ENCODE measurements at regions not wholly inside any gene's neighbourhood (a gene's known extent, or its start where the extent isn't known, plus 50 kb on each side); places are given as distances from the start of the nearest gene placed in this dataset.

DNA sequence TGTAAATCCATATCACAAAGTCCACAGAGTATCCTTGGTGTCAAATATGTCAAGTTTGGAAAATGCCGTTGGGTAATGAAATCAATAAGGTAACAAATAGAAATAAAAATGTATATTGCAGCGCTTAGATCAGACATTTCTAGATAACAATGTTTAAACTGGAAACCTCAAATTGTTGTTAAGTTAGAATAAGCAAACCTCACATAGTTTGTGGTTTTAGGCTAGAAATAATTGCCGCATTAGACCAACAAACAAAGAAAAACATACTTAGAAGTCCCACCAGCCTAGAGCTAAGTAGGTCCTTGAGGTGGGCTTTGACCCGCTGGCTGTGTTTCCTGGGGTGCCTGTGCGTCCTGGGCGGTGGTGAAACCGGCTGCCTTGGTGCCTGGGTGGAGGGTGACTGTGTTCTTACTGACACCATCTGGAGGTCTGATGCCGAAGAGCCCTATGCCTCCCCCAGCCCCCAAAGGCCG lies 71.4 kb downstream of the DACT2 start:
- Histone ChIP-seq H4K20me1 (ENCODE audit: insufficient read depth) (no peaks in the 10 kb centered on the region), H3K27ac (peak overlapping the region; percentile 87), H3K4me2 (peak overlapping the region; percentile 87; the same call in 1 of the 2 replicates), H3K4me1 (ENCODE audit: low read depth, poor library complexity, severe bottlenecking) (peaks cover 60% of the 10 kb centered on the region), H3K27me3 (ENCODE audit: insufficient read depth, low read depth) (no peaks in the 10 kb centered on the region), H2AFZ (ENCODE audit: low read depth) (peak overlapping the region; percentile 86), H3K36me3 (ENCODE audit: insufficient read depth) (no peaks in the 10 kb centered on the region), H3K4me3 (IDR thresholded peaks at IDR 0.05; ENCODE audit: insufficient read depth, low read depth, low read length) (no peak overlapping the region), H3K79me2 (ENCODE audit: insufficient read depth, low read depth) (no peaks in the 10 kb centered on the region), H3K9ac (no peak overlapping the region; the same call in 1 of the 2 replicates)
- TF ChIP-seq, protein P1, sequence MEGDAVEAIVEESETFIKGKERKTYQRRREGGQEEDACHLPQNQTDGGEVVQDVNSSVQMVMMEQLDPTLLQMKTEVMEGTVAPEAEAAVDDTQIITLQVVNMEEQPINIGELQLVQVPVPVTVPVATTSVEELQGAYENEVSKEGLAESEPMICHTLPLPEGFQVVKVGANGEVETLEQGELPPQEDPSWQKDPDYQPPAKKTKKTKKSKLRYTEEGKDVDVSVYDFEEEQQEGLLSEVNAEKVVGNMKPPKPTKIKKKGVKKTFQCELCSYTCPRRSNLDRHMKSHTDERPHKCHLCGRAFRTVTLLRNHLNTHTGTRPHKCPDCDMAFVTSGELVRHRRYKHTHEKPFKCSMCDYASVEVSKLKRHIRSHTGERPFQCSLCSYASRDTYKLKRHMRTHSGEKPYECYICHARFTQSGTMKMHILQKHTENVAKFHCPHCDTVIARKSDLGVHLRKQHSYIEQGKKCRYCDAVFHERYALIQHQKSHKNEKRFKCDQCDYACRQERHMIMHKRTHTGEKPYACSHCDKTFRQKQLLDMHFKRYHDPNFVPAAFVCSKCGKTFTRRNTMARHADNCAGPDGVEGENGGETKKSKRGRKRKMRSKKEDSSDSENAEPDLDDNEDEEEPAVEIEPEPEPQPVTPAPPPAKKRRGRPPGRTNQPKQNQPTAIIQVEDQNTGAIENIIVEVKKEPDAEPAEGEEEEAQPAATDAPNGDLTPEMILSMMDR (conservative IDR thresholded peaks at IDR 0.05; ENCODE audit: low read depth, low read length) = no peak

DNA sequence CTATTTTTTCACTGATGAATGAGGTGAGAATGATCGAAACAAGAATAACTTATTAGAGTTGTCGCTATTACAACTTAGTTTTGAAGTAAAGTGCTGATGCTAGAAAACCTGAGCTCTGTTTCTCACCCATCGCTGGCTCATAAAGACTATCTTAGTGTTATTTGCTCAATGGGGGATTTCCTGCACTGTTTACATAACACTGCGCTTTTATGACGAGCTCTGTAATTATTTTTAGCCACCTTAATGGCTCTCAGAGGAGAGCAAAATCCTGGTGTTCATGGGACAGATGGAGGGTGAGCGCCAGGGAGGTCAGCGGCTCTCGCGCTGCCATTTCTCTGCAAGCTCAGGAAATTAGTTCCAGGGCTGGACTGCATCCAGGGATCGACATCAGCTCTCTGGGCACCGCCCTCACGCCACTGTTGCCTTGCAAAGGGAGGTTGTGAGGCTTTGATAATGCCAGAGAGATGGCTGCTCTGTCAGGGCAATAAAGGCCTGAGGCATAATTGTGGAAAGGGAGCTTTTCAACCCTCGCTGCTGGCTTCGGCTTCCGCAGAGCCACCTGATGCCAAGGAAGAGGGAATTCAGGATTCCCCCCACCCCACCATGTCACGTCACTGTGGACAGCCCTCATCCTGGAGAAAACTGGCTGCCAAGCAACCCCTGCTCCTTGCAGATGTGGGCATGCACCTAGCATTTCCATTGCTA lies 72.0 kb downstream of the DACT2 start:
- Histone ChIP-seq H3K4me2 (peak overlapping the region; percentile 87), H3K27me3 (ENCODE audit: insufficient read depth, low read depth) (no peaks in the 10 kb centered on the region), H4K20me1 (ENCODE audit: insufficient read depth) (no peaks in the 10 kb centered on the region), H3K9ac (peak overlapping the region; percentile 68; the same call in 1 of the 2 replicates), H2AFZ (ENCODE audit: low read depth) (peak overlapping the region; percentile 86), H3K27ac (peak overlapping the region; percentile 87), H3K36me3 (ENCODE audit: insufficient read depth) (no peaks in the 10 kb centered on the region), H3K4me3 (IDR thresholded peaks at IDR 0.05; ENCODE audit: insufficient read depth, low read depth, low read length) (no peak overlapping the region), H3K4me1 (ENCODE audit: low read depth, poor library complexity, severe bottlenecking) (peaks cover 61% of the 10 kb centered on the region), H3K79me2 (ENCODE audit: insufficient read depth, low read depth) (no peaks in the 10 kb centered on the region)
- TF ChIP-seq, protein P1 (conservative IDR thresholded peaks at IDR 0.05; ENCODE audit: low read depth, low read length) = no peak

DNA sequence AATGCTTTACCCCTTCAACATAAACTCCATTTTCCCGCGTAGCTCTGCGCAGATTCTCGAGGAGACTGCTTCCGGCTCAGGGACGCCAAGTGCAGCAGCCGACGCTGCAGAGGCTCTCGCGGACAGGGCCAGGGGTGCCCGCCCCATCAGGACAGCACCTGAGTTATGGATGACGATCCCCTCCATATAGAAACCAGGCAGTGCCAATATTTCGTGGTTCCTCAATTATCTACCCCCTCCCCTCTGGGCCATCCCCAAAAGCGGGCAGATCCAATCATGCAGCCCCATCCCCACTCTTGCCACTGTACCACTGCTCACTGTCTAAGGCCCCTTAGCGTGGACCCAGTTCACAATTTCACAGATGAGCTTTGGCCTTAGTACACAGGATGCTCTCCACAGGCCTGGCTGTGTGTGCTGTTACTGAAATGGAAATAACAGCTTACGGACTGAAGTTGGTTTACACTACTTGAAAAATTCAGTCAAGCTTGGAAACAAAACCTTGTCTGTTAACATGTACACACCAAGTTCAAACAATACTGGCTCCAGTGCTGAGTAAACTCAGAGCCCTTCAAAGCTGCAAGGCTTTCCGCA lies 74.5 kb downstream of the DACT2 start:
- Histone ChIP-seq H3K9ac (no peak overlapping the region), H3K4me1 (ENCODE audit: low read depth, poor library complexity, severe bottlenecking) (peaks cover 55% of the 10 kb centered on the region), H4K20me1 (ENCODE audit: insufficient read depth) (no peaks in the 10 kb centered on the region), H3K27me3 (ENCODE audit: insufficient read depth, low read depth) (no peaks in the 10 kb centered on the region), H3K79me2 (ENCODE audit: insufficient read depth, low read depth) (no peaks in the 10 kb centered on the region), H3K27ac (no peak overlapping the region), H2AFZ (ENCODE audit: low read depth) (no peak overlapping the region), H3K4me3 (IDR thresholded peaks at IDR 0.05; ENCODE audit: insufficient read depth, low read depth, low read length) (no peak overlapping the region), H3K36me3 (ENCODE audit: insufficient read depth) (no peaks in the 10 kb centered on the region), H3K4me2 (no peak overlapping the region)
- TF ChIP-seq, protein P1 (conservative IDR thresholded peaks at IDR 0.05; ENCODE audit: low read depth, low read length) = no peak

DNA sequence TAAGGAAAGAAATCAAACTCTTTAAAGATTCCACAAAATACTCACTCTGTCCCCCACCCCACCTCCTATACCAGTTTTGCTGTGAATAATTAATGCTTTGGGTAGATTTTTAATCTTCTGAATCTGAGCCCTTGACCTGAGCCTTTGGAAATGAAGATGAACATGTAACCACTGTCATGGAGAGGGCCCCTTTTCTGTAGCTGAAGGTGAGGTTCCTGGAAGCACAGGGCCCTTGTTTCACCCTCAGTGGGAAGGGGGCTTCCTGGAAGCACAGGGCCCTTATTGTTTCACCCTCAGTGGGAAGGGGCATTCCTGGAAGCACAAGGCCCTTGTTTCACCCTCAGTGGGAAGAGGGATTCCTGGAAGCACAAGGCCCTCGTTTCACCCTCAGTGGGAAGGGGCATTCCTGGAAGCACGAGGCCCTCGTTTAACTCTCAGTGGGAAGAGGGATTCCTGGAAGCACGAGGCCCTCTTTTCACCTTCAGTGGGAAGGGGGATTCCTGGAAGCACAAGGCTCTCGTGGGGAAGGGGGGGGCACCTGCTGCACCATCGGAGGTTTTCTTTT lies 75.7 kb downstream of the DACT2 start:
- H4K20me1 ChIP-seq (ENCODE audit: insufficient read depth) = no peaks in the 10 kb centered on the region
- no peaks in the 10 kb centered on the region for H3K79me2 ChIP-seq (ENCODE audit: insufficient read depth, low read depth)
- H3K4me2 ChIP-seq = no peak overlapping the region
- H3K4me3 ChIP-seq (IDR thresholded peaks at IDR 0.05; ENCODE audit: insufficient read depth, low read depth, low read length) = no peak overlapping the region
- H3K9ac ChIP-seq = no peak overlapping the region
- no peaks in the 10 kb centered on the region for H3K36me3 ChIP-seq (ENCODE audit: insufficient read depth)
- H3K27ac ChIP-seq = no peak overlapping the region
- no peaks in the 10 kb centered on the region for H3K27me3 ChIP-seq (ENCODE audit: insufficient read depth, low read depth)
- peaks cover 49% of the 10 kb centered on the region for H3K4me1 ChIP-seq (ENCODE audit: low read depth, poor library complexity, severe bottlenecking)
- no peak overlapping the region for H2AFZ ChIP-seq (ENCODE audit: low read depth)
- TF ChIP-seq, protein P1 (conservative IDR thresholded peaks at IDR 0.05; ENCODE audit: low read depth, low read length) = no peak
